Memory B cell (primary cell): ENCODE measurements at regions not wholly inside any gene's neighbourhood (a gene's known extent, or its start where the extent isn't known, plus 50 kb on each side); places are given as distances from the start of the nearest gene placed in this dataset.

Experiments
- ATAC-seq: fragments of 150-1000 bp; cut with Tn5 transposase; 2 replicates; pipeline ENCODE4 v1.10.0; 2021; ENCODE audit warnings: low read depth, mild to moderate bottlenecking, moderate library complexity
- DNase-seq, 2 donors: peaks; one replicate each; pipeline ENCODE4 v3.0.0; 2022; ENCODE audit warnings: low spot score in 2 of 2
- H3K27ac Mint-ChIP-seq: one replicate; pipeline ENCODE4 v1.8.0; 2022; ENCODE audit warnings: mild to moderate bottlenecking, moderate library complexity, mixed read lengths
- H3K27me3 Mint-ChIP-seq: one replicate; pipeline ENCODE4 v1.8.0; 2022; ENCODE audit warnings: mixed read lengths
- H3K36me3 Mint-ChIP-seq: one replicate; pipeline ENCODE4 v1.8.0; 2022; ENCODE audit warnings: mild to moderate bottlenecking, mixed read lengths
- H3K4me1 Mint-ChIP-seq: one replicate; pipeline ENCODE4 v1.8.0; 2022; ENCODE audit warnings: mixed read lengths
- H3K4me3 Mint-ChIP-seq: one replicate; pipeline ENCODE4 v1.8.0; 2022; ENCODE audit warnings: mild to moderate bottlenecking, moderate library complexity, mixed read lengths
- H3K9me3 Mint-ChIP-seq: one replicate; pipeline ENCODE4 v1.8.0; 2022; ENCODE audit warnings: mixed read lengths

DNA sequence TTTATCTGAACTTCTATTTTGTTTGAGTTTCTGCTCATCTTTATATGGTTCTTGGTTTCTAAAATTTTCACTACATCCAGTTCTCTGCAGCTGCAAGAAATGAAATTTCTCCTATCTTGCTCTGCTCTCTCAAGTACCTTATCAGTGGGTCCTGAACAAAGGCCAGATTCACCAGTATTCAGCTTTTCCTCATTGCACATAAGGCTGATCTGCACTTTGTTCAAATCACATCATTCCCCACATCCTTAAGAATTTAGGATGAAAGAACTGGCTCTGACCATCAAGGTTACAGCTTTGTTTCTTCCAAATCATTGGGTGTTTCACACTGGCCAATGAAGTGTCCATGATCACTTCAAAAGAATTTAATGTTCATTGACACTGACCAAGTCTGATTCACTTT, 211.4 kb downstream of the GRIN2B start:
- Mint-ChIP-seq H3K27me3 (peaks cover 1% of the 10 kb centered on the region), H3K9me3 (no peaks in the 10 kb centered on the region), H3K27ac (no peak overlapping the region), H3K4me3 (no peak overlapping the region), H3K36me3 (no peaks in the 10 kb centered on the region), H3K4me1 (no peaks in the 10 kb centered on the region)
- no peak for DNase-seq
- ATAC-seq, result no peak

DNA sequence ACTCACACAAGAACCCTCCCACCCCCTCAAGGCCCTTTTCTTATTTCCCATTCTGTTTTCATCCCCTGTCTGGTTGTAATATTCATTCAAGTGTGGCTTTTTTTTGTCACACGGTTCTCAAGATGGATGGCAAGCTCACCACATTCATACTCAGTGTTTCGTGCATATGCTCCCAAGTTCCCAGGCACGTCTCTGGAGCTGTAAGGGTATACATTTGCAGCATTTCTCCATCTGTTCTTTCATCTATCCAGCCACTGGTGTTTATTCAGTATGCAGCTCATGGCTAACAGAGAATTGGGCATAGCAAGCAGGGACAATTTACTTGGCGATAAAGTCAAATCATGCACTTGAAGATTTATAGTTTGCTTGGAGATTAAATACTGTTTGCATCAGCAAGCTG, 212.1 kb downstream of the GRIN2B start:
- Mint-ChIP-seq H3K36me3 (no peaks in the 10 kb centered on the region), H3K9me3 (no peaks in the 10 kb centered on the region), H3K27me3 (peaks cover 1% of the 10 kb centered on the region), H3K4me3 (no peak overlapping the region), H3K27ac (no peak overlapping the region), H3K4me1 (no peaks in the 10 kb centered on the region)
- ATAC-seq (no peak), DNase-seq (no peak)

DNA sequence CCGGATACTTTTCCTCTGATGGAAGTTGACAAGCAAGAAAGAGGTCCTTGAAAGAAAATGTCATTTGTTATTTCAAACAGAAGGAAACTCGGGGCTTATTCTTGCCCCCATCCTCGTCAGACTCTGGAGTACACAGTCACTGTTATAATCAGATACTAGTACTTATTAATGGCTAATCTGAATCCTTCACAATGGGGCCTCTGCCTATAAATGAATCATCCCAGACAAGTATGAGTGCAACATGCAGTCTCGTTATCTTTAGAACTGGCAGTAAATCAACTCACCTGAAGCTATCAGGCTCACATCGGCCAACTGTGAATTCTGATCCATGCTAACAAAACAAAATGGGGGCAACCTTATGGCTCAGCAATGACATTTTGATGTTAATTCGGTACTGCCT, 216.7 kb downstream of the GRIN2B start:
- no peak overlapping the region for H3K27ac Mint-ChIP-seq
- peaks cover 6% of the 10 kb centered on the region for H3K27me3 Mint-ChIP-seq
- H3K9me3 Mint-ChIP-seq, result no peaks in the 10 kb centered on the region
- DNase-seq, result no peak
- H3K4me1 Mint-ChIP-seq, result no peaks in the 10 kb centered on the region
- no peak for ATAC-seq
- no peak overlapping the region for H3K4me3 Mint-ChIP-seq
- H3K36me3 Mint-ChIP-seq, result no peaks in the 10 kb centered on the region

DNA sequence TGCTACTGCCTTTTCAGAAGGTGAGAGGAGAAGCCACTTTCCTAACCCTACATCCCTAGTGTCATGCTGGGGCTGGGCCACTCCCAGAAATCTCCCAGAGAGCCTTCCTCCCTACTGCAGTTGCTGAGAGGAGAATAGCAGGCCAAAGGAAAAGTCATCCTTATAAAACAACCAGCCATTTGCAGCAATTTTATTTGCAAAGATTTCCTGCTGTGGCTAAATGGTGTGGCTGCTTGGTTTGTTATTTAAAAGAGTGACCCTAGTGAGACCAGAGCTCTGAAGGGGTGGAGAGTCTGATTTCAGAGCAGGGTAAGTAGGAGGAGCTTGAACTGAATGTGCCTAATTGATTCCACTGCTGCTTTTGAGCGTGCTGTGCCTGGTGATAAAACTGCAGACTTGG, 232.0 kb downstream of the GRIN2B start:
- no peaks in the 10 kb centered on the region for H3K36me3 Mint-ChIP-seq
- no peak for ATAC-seq
- no peak overlapping the region for H3K27ac Mint-ChIP-seq
- H3K9me3 Mint-ChIP-seq, result no peaks in the 10 kb centered on the region
- H3K4me1 Mint-ChIP-seq, result no peaks in the 10 kb centered on the region
- H3K4me3 Mint-ChIP-seq, result no peak overlapping the region
- no peak for DNase-seq
- H3K27me3 Mint-ChIP-seq, result peaks cover 20% of the 10 kb centered on the region

DNA sequence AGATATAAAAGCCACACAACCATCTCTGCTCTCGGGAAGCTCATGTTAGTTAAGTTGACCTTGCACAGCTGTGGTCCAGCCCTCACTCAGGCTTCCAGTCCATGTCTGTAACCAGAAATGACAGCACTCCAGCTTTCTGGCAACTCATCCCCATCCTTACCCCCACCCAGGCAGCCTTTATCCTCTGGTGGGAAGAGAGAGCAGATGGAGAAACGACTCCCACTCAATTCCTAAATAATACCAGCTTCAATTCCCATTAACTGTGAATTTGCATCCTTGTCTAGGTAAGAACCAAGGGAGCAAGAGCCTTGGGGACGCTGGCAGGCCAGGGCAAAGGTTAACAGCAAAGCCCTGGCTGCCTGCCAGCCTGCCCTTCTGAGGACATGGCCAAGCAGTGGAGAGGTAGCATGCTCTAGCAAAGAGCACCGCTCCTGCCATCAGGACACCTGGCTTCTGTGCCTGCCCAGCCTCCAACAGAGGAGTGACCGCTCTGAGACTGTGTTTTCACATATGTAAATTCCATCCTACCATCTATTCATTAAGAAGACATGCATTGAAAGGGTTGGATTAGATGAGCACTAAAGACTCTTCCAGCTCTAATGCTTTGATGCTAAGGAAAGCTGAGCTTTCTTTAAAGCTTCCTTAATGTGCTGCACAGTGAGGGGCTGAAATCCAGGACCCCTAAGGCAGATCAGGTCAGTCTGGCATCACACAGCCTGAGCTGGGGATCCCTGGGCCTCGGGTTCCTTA, 236.1 kb downstream of the GRIN2B start:
- Mint-ChIP-seq H3K36me3 (no peaks in the 10 kb centered on the region), H3K4me3 (no peak overlapping the region), H3K27ac (no peak overlapping the region), H3K27me3 (peaks cover 9% of the 10 kb centered on the region), H3K9me3 (no peaks in the 10 kb centered on the region), H3K4me1 (no peaks in the 10 kb centered on the region)
- ATAC-seq, result no peak
- no peak for DNase-seq

DNA sequence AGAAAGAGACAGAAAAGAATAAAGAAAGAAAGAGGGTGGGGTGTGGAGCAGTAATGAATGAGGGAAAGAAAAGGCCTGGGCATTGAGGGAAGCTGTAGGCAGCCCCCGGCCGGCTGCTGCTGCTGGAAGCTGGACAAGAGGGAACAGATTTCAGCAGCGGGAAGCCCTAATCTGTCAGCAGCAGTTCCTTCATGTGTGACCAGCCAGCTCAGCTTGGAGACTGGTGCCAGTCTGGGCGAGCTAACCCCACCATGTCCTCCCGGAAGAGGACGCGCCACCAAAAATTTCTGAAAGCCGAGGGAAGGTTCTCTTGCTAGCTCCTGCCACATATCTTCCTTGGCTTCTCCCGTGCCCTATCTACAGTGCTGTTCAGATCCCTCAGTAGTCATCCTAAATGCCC, 236.8 kb downstream of the GRIN2B start:
- DNase-seq, result no peak
- no peak for ATAC-seq
- no peak overlapping the region for H3K27ac Mint-ChIP-seq
- no peaks in the 10 kb centered on the region for H3K36me3 Mint-ChIP-seq
- H3K27me3 Mint-ChIP-seq, result peaks cover 7% of the 10 kb centered on the region
- H3K4me1 Mint-ChIP-seq, result peaks cover 3% of the 10 kb centered on the region
- no peak overlapping the region for H3K4me3 Mint-ChIP-seq
- no peaks in the 10 kb centered on the region for H3K9me3 Mint-ChIP-seq

DNA sequence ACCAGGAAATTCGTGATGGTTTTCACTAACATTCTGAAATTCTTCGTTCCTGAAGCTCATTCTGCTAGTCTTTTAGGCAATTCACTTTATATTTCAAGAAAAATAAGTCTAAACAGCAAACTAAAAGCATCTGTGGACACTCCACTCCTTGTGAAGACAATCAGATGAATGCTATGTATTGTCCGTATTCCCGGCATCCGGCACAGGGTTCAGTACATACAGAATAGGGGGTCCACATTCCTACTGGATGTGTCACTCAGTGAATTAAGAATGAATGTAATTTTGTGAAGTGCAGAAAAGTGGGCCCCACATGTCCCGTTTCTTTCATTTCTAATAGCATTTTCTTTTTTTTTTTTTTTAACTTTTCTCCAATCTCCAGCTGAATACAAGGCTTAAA, 241.3 kb downstream of the GRIN2B start:
- Mint-ChIP-seq H3K4me3 (no peak overlapping the region), H3K27ac (no peak overlapping the region), H3K27me3 (peaks cover 2% of the 10 kb centered on the region), H3K4me1 (peaks cover 6% of the 10 kb centered on the region), H3K36me3 (no peaks in the 10 kb centered on the region), H3K9me3 (no peaks in the 10 kb centered on the region)
- ATAC-seq (no peak), DNase-seq (no peak)

DNA sequence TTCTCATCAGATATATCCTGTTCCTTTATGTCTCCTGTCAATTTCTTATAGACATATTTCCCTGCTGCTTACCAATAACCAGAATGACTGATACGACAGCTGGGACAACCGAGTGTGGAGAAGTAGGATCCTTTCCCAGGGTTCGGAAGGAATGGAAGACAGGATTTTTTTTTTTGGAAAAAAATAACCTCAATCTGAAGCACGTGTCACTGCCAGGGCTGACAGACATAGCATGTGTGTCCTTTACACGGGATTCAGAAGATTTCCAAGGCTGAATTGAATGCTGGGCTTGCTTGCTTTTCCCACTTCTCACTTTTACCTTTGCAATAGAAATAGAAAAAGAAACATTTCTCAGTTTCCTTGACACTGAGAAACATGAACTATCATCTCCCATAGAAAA, 245.7 kb downstream of the GRIN2B start:
- no peak for DNase-seq
- H3K27ac Mint-ChIP-seq, result no peak overlapping the region
- peaks cover 6% of the 10 kb centered on the region for H3K4me1 Mint-ChIP-seq
- no peaks in the 10 kb centered on the region for H3K9me3 Mint-ChIP-seq
- H3K27me3 Mint-ChIP-seq, result peaks cover 4% of the 10 kb centered on the region
- no peaks in the 10 kb centered on the region for H3K36me3 Mint-ChIP-seq
- H3K4me3 Mint-ChIP-seq, result no peak overlapping the region
- ATAC-seq, result no peak

DNA sequence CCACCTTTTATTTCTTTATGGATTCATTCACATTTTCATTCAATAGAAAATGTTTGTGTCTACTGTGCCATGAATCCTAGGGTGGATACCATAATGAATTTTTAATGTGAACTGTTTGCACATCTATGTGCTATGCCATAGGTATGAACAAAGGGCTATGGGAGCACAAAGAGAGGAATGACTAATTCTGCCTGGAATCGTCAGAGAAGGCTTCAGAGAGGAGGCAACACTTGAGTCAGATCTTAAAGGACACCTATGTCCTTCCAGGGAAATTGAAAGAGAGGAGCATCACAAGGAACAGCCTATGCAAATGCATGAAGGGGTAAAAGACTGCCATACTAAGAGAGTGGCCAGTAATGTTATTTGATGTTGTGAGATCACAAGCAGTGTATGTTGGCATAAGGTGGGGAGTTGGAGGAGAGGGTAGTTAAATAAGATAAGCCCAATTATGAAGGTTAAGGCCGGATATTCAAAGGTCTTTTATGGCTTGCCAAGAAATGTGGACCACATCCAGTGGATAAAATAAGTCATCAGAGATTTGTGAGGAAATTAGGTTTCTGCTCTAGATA, 246.7 kb downstream of the GRIN2B start:
- Mint-ChIP-seq H3K4me1 (peaks cover 4% of the 10 kb centered on the region), H3K9me3 (no peaks in the 10 kb centered on the region)
- no peak for ATAC-seq

DNA sequence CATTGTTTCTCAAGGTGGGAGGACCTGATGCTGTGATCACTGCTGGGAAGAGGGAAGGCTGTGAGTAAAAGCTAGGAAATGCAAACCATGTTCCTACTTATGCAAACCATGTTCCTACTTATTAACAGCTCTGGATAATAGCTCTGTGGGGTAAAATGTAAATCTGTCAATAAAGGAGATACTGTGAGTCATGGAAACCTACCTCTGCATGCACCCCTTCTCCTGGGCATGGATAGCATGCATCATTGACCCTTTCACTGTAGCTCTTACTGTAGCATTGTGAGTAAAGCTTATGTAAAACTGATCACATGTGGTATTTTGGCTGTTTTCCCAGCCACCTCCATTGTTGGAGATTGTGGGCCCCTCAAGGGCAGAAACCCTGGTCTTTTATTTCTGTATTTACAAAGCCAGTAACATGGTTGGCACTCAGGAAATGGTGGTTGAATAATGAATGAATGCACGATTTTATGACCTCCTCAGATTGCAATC, 253.7 kb downstream of the GRIN2B start:
- peaks cover 9% of the 10 kb centered on the region for H3K27me3 Mint-ChIP-seq
- no peak overlapping the region for H3K27ac Mint-ChIP-seq
- H3K9me3 Mint-ChIP-seq, result no peaks in the 10 kb centered on the region
- H3K36me3 Mint-ChIP-seq, result no peaks in the 10 kb centered on the region
- DNase-seq (no peak), ATAC-seq (no peak)
- H3K4me1 Mint-ChIP-seq, result no peaks in the 10 kb centered on the region
- H3K4me3 Mint-ChIP-seq, result no peak overlapping the region

More for the DNA sequence above, 246.7 kb downstream of the GRIN2B start:
- DNase-seq, result no peak
- Mint-ChIP-seq H3K27ac (no peak overlapping the region), H3K27me3 (peaks cover 4% of the 10 kb centered on the region), H3K4me3 (no peak overlapping the region), H3K36me3 (no peaks in the 10 kb centered on the region)

DNA sequence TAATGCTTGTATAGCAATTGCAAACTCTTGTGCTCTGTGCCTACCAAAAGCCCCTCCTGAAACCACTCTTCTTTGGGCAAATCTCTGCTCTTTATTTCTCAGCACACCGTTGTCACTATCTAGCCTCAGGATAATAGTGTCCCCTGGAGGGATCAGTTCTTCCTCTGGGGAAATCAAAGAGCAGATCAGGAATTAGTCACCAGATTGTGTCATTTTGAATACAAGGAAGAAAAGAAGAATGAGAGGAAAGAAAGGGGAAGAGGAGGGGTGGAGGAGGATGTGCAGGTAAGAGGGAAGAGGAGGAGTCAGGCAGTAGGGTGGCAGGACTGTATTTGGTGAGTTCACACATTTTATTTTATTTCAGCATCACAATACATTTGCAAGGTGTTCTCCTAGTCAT, 256.4 kb downstream of the GRIN2B start:
- H3K27ac Mint-ChIP-seq, result no peak overlapping the region
- no peak for ATAC-seq
- no peaks in the 10 kb centered on the region for H3K9me3 Mint-ChIP-seq
- no peak for DNase-seq
- H3K27me3 Mint-ChIP-seq, result peaks cover 9% of the 10 kb centered on the region
- no peaks in the 10 kb centered on the region for H3K4me1 Mint-ChIP-seq
- no peaks in the 10 kb centered on the region for H3K36me3 Mint-ChIP-seq
- no peak overlapping the region for H3K4me3 Mint-ChIP-seq

DNA sequence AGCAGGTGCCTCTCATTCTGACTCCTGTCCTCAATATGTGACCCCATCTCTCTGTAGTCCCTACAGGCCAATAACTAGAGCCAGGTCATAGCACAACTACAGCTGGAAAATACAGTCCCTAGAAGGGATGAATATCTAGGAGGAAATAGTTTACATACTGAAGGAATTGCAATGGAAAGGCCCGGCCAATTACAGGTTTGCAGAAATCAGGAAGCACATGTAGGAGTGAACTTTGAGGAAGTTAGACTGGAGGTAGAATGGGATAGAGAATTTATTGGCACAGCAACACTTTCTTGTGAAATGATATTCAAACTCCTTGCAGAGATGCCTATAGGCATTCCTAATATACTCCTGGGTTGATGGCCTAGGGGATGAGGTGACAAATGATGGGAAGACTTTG, 257.3 kb downstream of the GRIN2B start:
- peaks cover 7% of the 10 kb centered on the region for H3K27me3 Mint-ChIP-seq
- H3K4me1 Mint-ChIP-seq, result no peaks in the 10 kb centered on the region
- H3K27ac Mint-ChIP-seq, result no peak overlapping the region
- DNase-seq (no peak), ATAC-seq (no peak)
- no peak overlapping the region for H3K4me3 Mint-ChIP-seq
- no peaks in the 10 kb centered on the region for H3K36me3 Mint-ChIP-seq
- no peaks in the 10 kb centered on the region for H3K9me3 Mint-ChIP-seq

DNA sequence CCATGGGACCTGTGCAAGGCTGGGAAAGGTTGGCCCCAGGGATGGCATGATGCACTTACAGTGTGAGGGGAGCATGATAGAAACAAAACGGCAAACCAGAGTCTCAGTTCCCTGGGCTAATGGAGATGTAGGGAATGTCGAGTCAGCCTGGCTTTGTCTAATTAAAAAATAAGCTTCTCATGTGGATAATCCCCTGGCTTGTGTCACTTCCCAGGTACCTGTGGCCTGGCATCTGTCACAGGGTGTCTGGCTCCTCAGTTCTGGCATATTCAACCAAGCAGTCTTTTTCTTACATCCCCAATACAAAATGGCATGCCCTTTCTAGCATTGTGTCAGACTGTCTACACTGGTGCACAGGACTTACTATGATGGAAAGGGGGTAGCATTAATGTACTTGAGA, 261.4 kb downstream of the GRIN2B start:
- no peaks in the 10 kb centered on the region for H3K9me3 Mint-ChIP-seq
- DNase-seq (no peak), ATAC-seq (no peak)
- peaks cover 14% of the 10 kb centered on the region for H3K27me3 Mint-ChIP-seq
- H3K27ac Mint-ChIP-seq, result no peak overlapping the region
- no peaks in the 10 kb centered on the region for H3K4me1 Mint-ChIP-seq
- H3K36me3 Mint-ChIP-seq, result no peaks in the 10 kb centered on the region
- no peak overlapping the region for H3K4me3 Mint-ChIP-seq

DNA sequence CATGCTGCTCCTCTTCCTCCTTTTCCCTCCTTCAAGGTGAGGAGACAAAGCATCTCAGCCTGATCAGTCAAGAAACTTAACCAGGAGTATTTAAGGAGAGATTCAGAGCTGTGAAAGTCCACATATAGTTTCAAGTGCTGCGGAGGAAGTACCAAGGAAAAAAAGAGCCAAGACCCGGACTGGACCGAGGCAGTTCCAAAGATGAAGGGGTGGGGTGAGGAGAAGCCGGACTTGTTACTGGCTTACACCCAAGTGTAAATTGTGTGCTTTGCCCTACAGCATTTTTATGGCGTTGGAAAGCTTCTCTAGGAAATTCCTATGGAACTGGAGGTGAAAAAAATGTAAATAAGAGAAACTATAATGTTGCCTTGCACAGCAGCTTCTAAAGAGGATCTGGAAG, 263.1 kb downstream of the GRIN2B start:
- no peak overlapping the region for H3K4me3 Mint-ChIP-seq

DNA sequence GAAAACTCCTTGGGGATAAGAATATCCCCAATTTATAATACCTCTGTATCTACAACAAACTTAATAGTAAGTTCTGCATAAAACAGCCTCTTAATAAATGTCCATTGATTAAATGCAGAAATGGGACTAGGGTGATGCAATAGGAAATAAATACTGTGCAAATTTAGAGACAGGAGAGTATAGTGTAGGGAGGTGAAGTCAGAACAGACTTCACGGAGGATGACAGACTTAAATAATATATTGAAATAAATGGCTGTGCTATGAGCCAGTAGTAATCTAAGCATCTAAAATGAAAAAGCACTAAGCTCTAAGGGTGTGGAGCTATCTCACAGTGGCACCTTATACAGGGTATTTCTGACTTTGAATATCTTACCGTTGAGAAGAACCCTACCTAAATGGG, 265.3 kb downstream of the GRIN2B start:
- Mint-ChIP-seq H3K9me3 (no peaks in the 10 kb centered on the region), H3K36me3 (no peaks in the 10 kb centered on the region), H3K27ac (no peak overlapping the region), H3K4me3 (no peak overlapping the region), H3K27me3 (peaks cover 12% of the 10 kb centered on the region), H3K4me1 (no peaks in the 10 kb centered on the region)
- ATAC-seq, result no peak
- DNase-seq, result no peak

More for the DNA sequence above, 263.1 kb downstream of the GRIN2B start:
- ATAC-seq (no peak), DNase-seq (no peak)
- no peaks in the 10 kb centered on the region for H3K9me3 Mint-ChIP-seq
- peaks cover 12% of the 10 kb centered on the region for H3K27me3 Mint-ChIP-seq
- no peaks in the 10 kb centered on the region for H3K36me3 Mint-ChIP-seq
- no peak overlapping the region for H3K27ac Mint-ChIP-seq
- H3K4me1 Mint-ChIP-seq, result no peaks in the 10 kb centered on the region
